Dermis blood vessel endothelial cell (primary cell): ENCODE measurements at regions not wholly inside any gene's neighbourhood (a gene's known extent, or its start where the extent isn't known, plus 50 kb on each side); places are given as distances from the start of the nearest gene placed in this dataset.
A peak's percentile ranks its signal among the peaks of the same experiment; 100 is the strongest.

Experiments used
- DNase-seq: peaks from one replicate; pipeline ENCODE4 v3.0.0; 2010

DNA sequence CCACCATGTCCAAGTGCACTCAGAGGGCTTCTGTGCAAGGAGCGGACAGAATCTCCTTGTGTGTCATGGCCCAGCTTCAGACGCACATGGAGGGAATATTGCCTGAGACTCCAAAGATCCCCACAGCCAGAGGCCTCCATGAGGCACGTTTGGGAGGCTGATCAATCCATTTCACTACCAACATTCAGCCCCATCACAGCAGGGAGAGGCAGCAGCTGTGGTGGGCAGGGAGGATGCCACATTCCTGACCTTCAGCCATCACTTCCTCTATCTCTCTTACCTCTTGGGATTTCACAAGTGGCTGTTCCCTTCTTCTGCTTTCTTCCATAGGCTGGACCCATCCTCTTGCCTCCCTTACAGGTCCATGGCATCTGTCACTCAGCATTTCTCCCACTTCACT lies 82.4 kb upstream of the MBNL2 start:
- DNase-seq, result no peak

DNA sequence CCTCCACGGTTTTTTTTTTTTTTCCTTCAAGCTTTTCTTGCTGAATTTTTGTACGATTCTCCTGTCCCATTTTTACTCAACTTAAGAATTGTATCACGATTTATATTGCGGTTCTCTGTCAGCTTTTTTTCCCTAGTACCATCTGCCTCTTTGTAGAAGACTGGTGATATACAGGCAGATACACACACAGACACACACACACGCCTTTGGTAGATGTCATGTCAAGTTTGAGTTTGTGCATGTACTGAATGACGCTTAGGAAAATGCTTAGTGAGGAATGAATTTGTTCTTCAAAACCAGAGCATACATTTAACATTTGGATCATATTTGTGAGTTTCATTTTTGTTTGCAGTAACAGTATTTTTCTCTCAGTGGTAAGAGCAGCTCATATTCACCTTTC lies 82.0 kb upstream of the MBNL2 start:
- no peak for DNase-seq

DNA sequence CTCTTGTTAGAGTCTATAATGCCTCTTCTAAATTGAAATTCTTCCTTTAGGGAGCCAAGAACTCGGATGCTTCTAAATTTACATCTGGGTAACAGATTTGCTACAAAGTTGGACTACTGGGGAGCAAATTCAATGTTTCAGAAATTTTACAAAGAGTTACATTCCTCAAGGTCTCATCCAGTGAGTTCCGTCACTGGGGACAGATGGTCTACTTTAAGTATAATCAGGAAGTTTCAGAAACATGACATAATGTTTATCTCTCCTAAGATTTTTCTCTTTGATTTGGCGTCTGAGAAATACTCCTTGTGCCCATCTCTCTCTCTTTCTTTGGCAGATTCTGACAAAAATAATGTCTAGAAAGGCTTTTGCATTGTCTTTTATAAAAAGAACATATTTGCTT lies 81.5 kb upstream of the MBNL2 start:
- no peak for DNase-seq

DNA sequence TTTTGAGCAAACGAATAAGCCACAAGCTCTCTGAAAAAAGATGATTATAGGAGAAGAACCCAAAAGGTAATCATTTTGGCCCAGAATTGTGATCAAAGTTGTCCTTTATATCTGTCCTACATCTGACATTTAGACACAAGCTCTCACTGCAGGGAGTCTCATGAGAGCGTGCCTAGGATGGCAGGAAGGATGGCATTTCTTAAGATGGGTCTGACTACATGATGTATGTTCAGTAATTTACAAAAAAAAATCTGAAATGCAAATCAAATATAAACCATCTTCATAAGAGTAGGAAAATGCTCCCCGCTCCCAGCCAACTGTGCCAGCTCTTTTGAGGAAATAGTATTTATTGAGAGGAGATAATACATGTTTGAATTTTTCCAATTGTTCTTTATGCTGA lies 81.0 kb upstream of the MBNL2 start:
- no peak for DNase-seq

DNA sequence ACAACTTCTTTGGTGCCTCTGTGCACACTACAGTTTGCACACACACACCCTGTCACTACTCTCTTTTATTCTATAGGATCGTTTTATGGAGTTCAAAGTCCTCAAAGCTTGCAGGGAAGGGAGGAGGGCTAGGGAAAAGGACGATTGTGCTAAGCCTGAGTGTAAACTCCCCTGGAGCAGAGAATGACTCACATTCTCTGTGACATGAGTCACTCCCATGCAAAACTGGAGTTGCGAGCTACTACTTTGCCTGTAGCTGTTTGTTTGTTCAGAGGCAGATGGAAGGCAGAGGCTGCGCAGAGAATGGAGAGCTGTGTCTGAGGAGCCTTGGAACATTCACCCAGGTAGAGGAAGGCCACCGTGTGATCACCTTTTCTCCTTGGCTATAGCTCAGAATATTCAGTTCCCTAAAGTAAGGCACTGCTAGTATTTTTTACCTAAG lies 80.5 kb upstream of the MBNL2 start:
- peak; percentile 89 for DNase-seq

DNA sequence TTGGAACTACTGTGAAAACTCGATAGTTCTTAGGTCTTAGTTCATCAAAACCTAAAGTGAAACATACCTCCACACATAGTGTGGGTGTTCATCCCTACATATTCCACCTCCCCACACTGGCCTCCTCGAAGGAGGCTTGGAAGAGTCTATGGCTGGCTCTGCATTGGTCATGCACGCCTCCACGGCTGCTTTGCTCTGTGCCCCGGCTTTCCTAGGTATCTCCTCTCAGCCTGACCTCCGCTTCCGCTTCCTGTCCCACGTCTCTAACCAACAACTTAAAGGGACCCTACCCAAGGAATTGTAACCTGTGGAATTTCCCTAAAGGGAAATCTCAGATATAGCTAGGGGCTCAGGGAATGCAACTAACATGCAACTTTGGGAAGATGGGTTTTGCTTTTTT lies 79.7 kb upstream of the MBNL2 start:
- DNase-seq, result peak; percentile 49

DNA sequence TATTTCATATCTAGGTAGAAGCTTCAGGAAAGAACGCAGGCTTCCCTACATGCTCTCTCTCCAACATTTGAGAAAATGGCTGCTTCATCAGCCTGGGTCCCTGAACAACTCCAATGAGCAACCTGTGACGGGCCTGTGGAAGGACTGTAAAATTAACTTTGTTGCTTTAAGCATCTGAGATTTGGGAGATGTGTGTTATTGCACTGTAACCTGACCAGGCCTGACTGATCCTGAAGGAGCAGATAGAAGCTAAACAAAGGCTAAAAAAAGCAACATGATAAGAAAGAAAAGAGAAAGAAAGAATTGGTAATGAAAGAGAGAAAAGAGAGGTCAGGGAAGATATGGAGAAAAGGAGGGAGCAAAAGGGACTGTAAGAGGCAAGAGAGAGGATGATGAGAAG lies 77.1 kb upstream of the MBNL2 start:
- no peak for DNase-seq

DNA sequence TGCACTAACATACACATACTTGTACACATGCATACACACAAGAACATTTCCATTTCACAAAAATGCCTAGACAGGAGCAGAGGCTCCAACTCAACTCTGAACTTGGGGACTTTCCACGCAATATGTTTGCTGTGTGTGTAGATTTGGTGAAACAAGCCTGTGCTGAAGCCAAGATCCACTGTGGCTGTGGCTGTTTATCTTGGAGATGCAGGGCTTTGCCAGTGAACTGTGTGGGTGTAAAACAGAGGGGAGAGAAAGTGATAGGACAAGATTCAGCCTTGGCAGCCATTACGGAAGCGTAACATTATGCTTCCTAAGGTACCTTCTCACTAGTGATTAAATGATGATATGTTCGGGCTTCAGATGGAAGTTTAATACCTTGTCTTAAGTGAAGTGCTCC lies 73.2 kb upstream of the MBNL2 start:
- no peak for DNase-seq

DNA sequence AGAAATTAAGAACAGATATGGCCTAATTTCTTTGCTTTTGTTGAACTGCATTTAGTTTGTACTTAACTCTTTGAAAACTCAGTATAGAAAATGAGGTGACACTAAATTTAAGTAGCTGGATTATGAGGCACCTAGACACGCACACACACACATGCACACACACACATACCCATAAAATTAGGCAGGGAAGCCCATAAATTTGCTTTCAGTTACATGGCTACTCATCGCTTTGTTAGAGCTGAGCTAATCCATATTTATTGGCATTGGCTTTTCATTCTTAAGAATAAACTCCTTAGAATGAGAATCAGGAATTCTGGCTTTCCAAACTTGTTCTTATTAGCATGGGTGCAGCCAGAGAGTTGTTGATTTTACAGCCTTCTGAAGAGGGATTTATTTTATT lies 61.7 kb upstream of the MBNL2 start:
- DNase-seq, result no peak

DNA sequence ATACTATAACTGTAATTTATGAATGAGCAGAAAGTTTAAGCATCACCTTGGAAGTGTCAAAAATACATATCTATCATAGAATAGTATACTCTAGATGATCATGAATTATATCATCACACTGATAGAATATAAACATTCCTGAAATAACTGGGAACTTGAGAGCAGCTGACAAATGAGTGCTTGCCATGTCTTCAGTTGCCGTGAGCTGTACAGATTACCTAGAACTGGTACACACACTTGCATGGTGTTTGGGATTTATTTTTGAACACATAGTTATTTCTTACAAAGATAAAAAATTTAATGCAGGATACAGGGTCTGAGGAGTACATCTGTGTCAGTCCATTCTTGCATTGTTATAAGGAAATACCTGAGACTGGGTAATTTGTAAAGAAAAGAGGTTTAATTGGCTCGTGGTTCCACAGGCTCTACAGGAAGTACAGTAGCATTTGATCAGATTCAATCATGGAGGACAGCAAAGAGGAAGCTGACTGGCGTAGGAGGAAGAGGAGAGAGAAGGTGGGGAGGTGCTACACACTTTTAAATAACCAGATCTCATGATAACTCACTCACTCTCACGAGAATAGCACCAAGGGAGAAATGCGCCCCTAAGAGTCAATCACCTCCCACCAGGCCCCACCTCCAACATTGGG lies 60.4 kb upstream of the MBNL2 start:
- DNase-seq, result no peak

DNA sequence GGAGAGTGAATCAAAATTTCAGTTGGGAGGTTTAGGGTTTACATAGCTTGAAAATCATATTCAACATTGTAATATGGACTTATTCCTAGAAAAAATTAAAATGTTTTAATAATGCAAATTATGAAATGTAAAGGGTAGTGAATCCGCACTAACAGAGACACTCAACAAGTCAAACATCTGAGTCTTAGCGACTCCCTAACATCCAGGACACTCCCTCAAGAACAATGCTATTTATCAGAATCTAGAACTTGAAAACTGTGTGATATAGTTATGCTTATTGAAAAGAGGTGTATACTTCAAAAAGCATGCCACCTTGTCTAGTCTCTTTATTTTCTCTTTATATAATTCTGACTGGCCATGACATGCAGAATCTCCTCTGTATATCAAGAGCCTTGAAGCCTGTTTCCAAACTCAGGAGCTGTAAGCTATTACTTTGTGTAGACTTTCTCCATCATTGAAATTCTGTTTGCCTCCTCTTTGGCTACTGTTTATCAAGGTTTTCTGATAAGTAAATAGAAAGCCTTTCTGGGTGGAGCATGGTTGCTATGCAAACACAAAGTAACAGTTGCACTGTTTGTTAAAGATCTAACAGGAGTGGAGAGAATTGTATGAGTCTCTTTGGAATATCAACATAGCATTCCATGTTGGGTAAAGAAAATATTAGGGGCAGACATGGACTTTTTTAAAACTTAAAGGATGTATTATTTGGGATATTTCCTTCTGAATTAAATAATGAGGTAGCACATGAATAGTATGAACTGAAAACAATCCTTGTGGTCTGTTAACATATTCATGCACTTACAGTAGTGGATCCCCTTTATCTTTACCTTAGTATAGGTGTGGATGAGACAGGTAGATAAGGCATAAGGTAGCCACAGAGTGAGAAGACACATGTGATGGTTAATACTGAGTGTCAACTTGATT lies 56.4 kb upstream of the MBNL2 start:
- no peak for DNase-seq

DNA sequence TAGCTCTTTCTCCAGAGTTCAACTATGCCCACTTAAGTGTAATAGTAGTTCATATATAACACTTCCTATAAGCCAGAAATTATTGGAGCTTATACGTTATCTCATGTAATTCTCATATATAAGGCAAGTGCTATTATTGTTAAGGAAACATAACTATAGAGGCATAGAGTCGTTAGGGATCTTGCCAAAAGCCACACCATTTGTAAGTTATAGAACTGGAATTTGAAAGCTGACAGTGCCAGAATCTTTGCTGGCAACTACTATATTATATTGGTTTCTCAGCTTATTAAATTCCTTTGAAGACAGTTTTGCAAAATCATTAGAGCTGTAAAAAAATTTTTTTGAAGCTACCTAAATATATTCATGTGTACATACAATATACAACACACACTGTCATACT lies 51.0 kb upstream of the MBNL2 start:
- no peak for DNase-seq
